ENCODE measurements at regions not wholly inside any gene's neighbourhood (a gene's known extent, or its start where the extent isn't known, plus 50 kb on each side); places are given as distances from the start of the nearest gene placed in this dataset.
"Not testable (repeated sequence)": the region's sequence is repeated elsewhere in the genome, so short reads cannot be mapped to it uniquely, and the experiment has no call there.

DNA sequence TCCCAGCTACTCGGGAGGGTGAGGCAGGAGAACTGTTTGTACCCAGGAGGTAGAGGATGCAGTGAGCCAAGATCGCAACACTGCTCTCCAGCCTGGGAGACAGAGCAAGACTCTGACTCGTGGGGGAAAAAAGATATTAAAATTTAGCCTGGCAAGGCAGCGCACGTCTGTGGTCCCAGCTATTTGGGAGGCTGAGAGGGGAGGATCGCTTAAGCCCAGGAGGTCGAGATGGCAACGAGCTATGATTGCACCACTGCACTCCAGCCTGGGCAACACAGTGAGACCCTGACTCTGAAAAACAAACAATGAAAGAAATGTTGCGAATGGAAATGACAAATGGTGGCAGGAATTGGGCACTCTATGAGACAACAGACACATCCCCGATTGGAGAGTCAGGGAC lies 137.2 kb upstream of the C1QTNF3 start:
- TF ChIP-seq POLR2A (IDR thresholded peaks at IDR 0.05): not testable (repeated sequence)
- TF ChIP-seq, protein P1, sequence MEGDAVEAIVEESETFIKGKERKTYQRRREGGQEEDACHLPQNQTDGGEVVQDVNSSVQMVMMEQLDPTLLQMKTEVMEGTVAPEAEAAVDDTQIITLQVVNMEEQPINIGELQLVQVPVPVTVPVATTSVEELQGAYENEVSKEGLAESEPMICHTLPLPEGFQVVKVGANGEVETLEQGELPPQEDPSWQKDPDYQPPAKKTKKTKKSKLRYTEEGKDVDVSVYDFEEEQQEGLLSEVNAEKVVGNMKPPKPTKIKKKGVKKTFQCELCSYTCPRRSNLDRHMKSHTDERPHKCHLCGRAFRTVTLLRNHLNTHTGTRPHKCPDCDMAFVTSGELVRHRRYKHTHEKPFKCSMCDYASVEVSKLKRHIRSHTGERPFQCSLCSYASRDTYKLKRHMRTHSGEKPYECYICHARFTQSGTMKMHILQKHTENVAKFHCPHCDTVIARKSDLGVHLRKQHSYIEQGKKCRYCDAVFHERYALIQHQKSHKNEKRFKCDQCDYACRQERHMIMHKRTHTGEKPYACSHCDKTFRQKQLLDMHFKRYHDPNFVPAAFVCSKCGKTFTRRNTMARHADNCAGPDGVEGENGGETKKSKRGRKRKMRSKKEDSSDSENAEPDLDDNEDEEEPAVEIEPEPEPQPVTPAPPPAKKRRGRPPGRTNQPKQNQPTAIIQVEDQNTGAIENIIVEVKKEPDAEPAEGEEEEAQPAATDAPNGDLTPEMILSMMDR (IDR thresholded peaks at IDR 0.05): not testable (repeated sequence)

Data from adrenal gland (tissue), 5 donors.